Heart left ventricle (tissue), 16 donors: ENCODE measurements at regions not wholly inside any gene's neighbourhood (a gene's known extent, or its start where the extent isn't known, plus 50 kb on each side); places are given as distances from the start of the nearest gene placed in this dataset.

ENCODE experiments used
- ATAC-seq, 4 donors: fragments of 200-7000 bp; cut with Tn5 transposase; one replicate each; pipeline ENCODE4 v1.9.1; 2020 to 2022; ENCODE audit warnings: moderate library complexity in 4 of 4, mild to moderate bottlenecking in 3 of 4, moderate number of reproducible peaks in 1 of 4
- DNase-seq, 5 donors: peaks; one replicate each; pipeline ENCODE4 v3.0.0-alpha.2; 2020
- H3K27ac ChIP-seq, 12 donors: fragments of 200-600 bp; sonication (generic) in 4 of 12; one replicate each; pipeline versions ENCODE4 v1.5.0 to v1.8.0; 2016 to 2022; ENCODE audit warnings: mild to moderate bottlenecking in 2 of 12
- H3K27me3 ChIP-seq, 9 donors: fragments of 200-600 bp; sonication (generic) in 2 of 9; one replicate each; pipeline versions ENCODE4 v1.5.1 to v1.8.0; 2016 to 2022; ENCODE audit warnings: mild to moderate bottlenecking in 3 of 9
- H3K36me3 ChIP-seq, 9 donors: fragments of 200-600 bp; sonication (generic) in 2 of 9; one replicate each; pipeline versions ENCODE4 v1.5.0 to v1.8.0; 2018 to 2022; ENCODE audit warnings: mild to moderate bottlenecking in 2 of 9
- H3K4me1 ChIP-seq, 12 donors: fragments of 200-600 bp; sonication (generic) in 4 of 12; one replicate each; pipeline versions ENCODE4 v1.5.0 to v1.8.0; 2016 to 2022; ENCODE audit warnings: mild to moderate bottlenecking in 3 of 12
- H3K4me3 ChIP-seq, 12 donors: fragments of 200-600 bp; sonication (generic) in 4 of 12; one replicate each; pipeline versions ENCODE4 v1.5.0 to v1.8.0; 2017 to 2022; ENCODE audit warnings: mild to moderate bottlenecking in 9 of 12, moderate library complexity in 4 of 12
- H3K9me3 ChIP-seq, 12 donors: fragments of 200-600 bp; sonication (generic) in 4 of 12; one replicate each; pipeline versions ENCODE4 v1.5.0 to v1.8.0; 2016 to 2022; ENCODE audit warnings: mild to moderate bottlenecking in 1 of 12
- CTCF ChIP-seq, 12 donors: fragments of 200-600 bp; sonication (generic) in 4 of 12; IDR thresholded peaks; one replicate each; pipeline versions ENCODE4 v1.5.0 to v1.8.0; 2018 to 2022; ENCODE audit warnings: antibody characterized with exemption in 12 of 12, mild to moderate bottlenecking in 5 of 12
- POLR2A ChIP-seq, 2 donors: fragments of 450-650 bp; IDR thresholded peaks; one replicate each; pipeline ENCODE4 v1.6.1; 2017; ENCODE audit warnings: antibody characterized with exemption in 2 of 2, mild to moderate bottlenecking in 2 of 2, moderate library complexity in 2 of 2
- WGBS, 4 donors: extraction: QIAGEN DNeasy Blood & Tissue Kit in 2 of 4; methylation state at CpG; one replicate each; pipeline versions ENCODE4 v1.1.5 to v1.1.7; 2013 to 2018; 5-methylcytosine and 5-hydroxymethylcytosine counted together
- intact Hi-C, 10 donors: fragments of 100-400 bp; cut with DNase I; formaldehyde crosslinking; loops; one replicate each; pipeline versions ENCODE4 v1.11.1 to v1.14.2; 2022
- donor health status: ischemic (EF 13 %, LVEDD 7.1; RV severe dilation, severe dysfunction).
- donor health status: healthy with polysubstance abuse.
- donor health status: DM: no; HTN: yes; CAD: no.
- donor health status: DM: no; HTN: no; CAD: no.
- donor health status: ischemic (EF 25% LVEDD 6.9; RV normal size, moderate dysfunction).
- donor health status: ischemic (EF 25% LVEDD 5.7; RV mildly dilated, moderate dysfunction).
- donor health status: healthy.
- donor health status: DM: yes; HTN: yes; CAD: no.
- donor health status: ischemic (EF 35%, LVEDD 5.7; RV mildly dilated, moderate dysfunction).
- donor health status: nonischemic (EF 11% LVEDD 7.7; RV severe dilation, severe dysfunction).
- donor health status: DM: yes; HTN: yes; CAD: no.
- donor health status: PGD.
- donor health status: ischemic (EF 29% LVEDD 5.4; RV normal size, mild dysfunction).
- donor health status: nonischemic (EF 23%, LVEDD 6.1; RV moderate dilation, normal function).

- no peaks in the 10 kb centered on the region for H3K36me3 ChIP-seq
- no peak for DNase-seq
- no peaks in the 10 kb centered on the region for H3K27me3 ChIP-seq
- TF ChIP-seq CTCF (IDR thresholded peaks at IDR 0.05) (no peak), POLR2A (IDR thresholded peaks at IDR 0.05) (no peak)
- no peaks in the 10 kb centered on the region for H3K9me3 ChIP-seq
- no peaks in the 10 kb centered on the region for H3K4me1 ChIP-seq
- H3K4me3 ChIP-seq: no peak overlapping the region
- no peak overlapping the region for H3K27ac ChIP-seq
- ATAC-seq: no peak
- 1 to 50% (median 26%) methylated on average over 1 of the region's 1 CpG for WGBS, 4 donors
- intact Hi-C loops: loop anchor here in 1 of 10 donors (10.0 kb wide), 1 partner anchor 56 kb away; no protein-coding TSS in a partner anchor
These were observed 124.1 kb upstream of the WDR1 start for GRCh38 chr4:10240691-10241090.

- H3K4me3 ChIP-seq: no peak overlapping the region
- WGBS, 4 donors: 48 to 69% (median 60%) methylated on average over 7 of the region's 7 CpGs
- H3K27ac ChIP-seq: no peak overlapping the region
- H3K9me3 ChIP-seq: no peaks in the 10 kb centered on the region
- TF ChIP-seq CTCF (IDR thresholded peaks at IDR 0.05): no peak
- no peak for TF ChIP-seq POLR2A (IDR thresholded peaks at IDR 0.05)
- DNase-seq (no peak), ATAC-seq (peak in 1 of 4 donors; percentile 56)
- intact Hi-C loops: loop anchor here in 1 of 10 donors (10.0 kb wide), 1 partner anchor 55 kb away; no protein-coding TSS in a partner anchor
- H3K4me1 ChIP-seq: no peaks in the 10 kb centered on the region
- H3K27me3 ChIP-seq: no peaks in the 10 kb centered on the region
- no peaks in the 10 kb centered on the region for H3K36me3 ChIP-seq
These were observed 123.5 kb upstream of the WDR1 start for GRCh38 chr4:10239982-10240654.

- no peaks in the 10 kb centered on the region for H3K36me3 ChIP-seq
- DNase-seq (no peak), ATAC-seq (no peak)
- H3K9me3 ChIP-seq: no peaks in the 10 kb centered on the region
- intact Hi-C loops: no loop called here
- TF ChIP-seq POLR2A (IDR thresholded peaks at IDR 0.05): no peak
- TF ChIP-seq CTCF (IDR thresholded peaks at IDR 0.05): no peak
- no peaks in the 10 kb centered on the region for H3K27me3 ChIP-seq
- H3K4me3 ChIP-seq: no peak overlapping the region
- 52 to 76% (median 68%) methylated on average over 1 of the region's 1 CpG for WGBS, 4 donors
- H3K4me1 ChIP-seq: no peaks in the 10 kb centered on the region
- H3K27ac ChIP-seq: no peak overlapping the region
These were observed 120.5 kb upstream of the WDR1 start for GRCh38 chr4:10237131-10237530.

GRCh38 chr4:10232114-10232513 lies 115.5 kb upstream of the WDR1 start:
- H3K27me3 ChIP-seq: no peaks in the 10 kb centered on the region
- no peaks in the 10 kb centered on the region for H3K36me3 ChIP-seq
- intact Hi-C loops: no loop called here
- TF ChIP-seq CTCF (IDR thresholded peaks at IDR 0.05): no peak
- TF ChIP-seq POLR2A (IDR thresholded peaks at IDR 0.05): no peak
- DNase-seq (no peak), ATAC-seq (no peak)
- H3K27ac ChIP-seq: peak overlapping the region in 1 of 12 donors; percentile 47
- no peaks in the 10 kb centered on the region for H3K9me3 ChIP-seq
- no peaks in the 10 kb centered on the region for H3K4me1 ChIP-seq
- no peak overlapping the region for H3K4me3 ChIP-seq
- 69 to 76% (median 72%) methylated on average over 3 to 4 of the region's 4 CpGs for WGBS, 4 donors
